Naive thymus-derived CD8-positive, alpha-beta T cell (primary cell): ENCODE measurements at regions not wholly inside any gene's neighbourhood (a gene's known extent, or its start where the extent isn't known, plus 50 kb on each side); places are given as distances from the start of the nearest gene placed in this dataset.
"Not testable (repeated sequence)": the region's sequence is repeated elsewhere in the genome, so short reads cannot be mapped to it uniquely, and the experiment has no call there.

Experiments
- ATAC-seq, 2 donors: fragments of 150-1000 bp; cut with Tn5 transposase in 1 of 2; sonication (Bioruptor Pico), chemical (Tn5 transposase) in 1 of 2; 1 replicate in 1 of 2; 2 replicates in 1 of 2; pipeline ENCODE4 v1.10.0; 2021; ENCODE audit warnings: mild to moderate bottlenecking in 2 of 2, moderate library complexity in 2 of 2
- POLR2A ChIA-PET: fragments of 350-600 bp; sonication (Branson Sonifier 250); formaldehyde crosslinking; loops from one replicate; lab custom pipeline; 2021; ENCODE audit warnings: antibody characterized with exemption; lab: Charles Lee
- DNase-seq, 10 donors: peaks; one replicate each; pipeline versions ENCODE4 v3.0.0 to v3.0.0-alpha.2; 2020 to 2022
- H3K27ac Mint-ChIP-seq, 10 donors: one replicate each; pipeline ENCODE4 v1.8.0; 2020 to 2022; ENCODE audit warnings: mild to moderate bottlenecking in 10 of 10, mixed read lengths in 10 of 10, moderate library complexity in 4 of 10, inconsistent platforms in 1 of 10
- H3K27me3 Mint-ChIP-seq, 5 donors: one replicate each; pipeline ENCODE4 v1.8.0; 2021 to 2022; ENCODE audit warnings: mixed read lengths in 5 of 5
- H3K36me3 Mint-ChIP-seq, 3 donors: one replicate each; pipeline ENCODE4 v1.8.0; 2020 to 2022; ENCODE audit warnings: mixed read lengths in 3 of 3, mild to moderate bottlenecking in 2 of 3, inconsistent platforms in 1 of 3
- H3K4me1 Mint-ChIP-seq, 4 donors: one replicate each; pipeline ENCODE4 v1.8.0; 2021 to 2022; ENCODE audit warnings: mixed read lengths in 4 of 4
- H3K4me3 Mint-ChIP-seq, 10 donors: one replicate each; pipeline ENCODE4 v1.8.0; 2020 to 2022; ENCODE audit warnings: mild to moderate bottlenecking in 10 of 10, mixed read lengths in 10 of 10, moderate library complexity in 6 of 10, inconsistent platforms in 1 of 10
- H3K9me3 Mint-ChIP-seq, 9 donors: one replicate each; pipeline ENCODE4 v1.8.0; 2020 to 2022; ENCODE audit warnings: mixed read lengths in 9 of 9, mild to moderate bottlenecking in 3 of 9, inconsistent platforms in 1 of 9, moderate library complexity in 1 of 9

DNA sequence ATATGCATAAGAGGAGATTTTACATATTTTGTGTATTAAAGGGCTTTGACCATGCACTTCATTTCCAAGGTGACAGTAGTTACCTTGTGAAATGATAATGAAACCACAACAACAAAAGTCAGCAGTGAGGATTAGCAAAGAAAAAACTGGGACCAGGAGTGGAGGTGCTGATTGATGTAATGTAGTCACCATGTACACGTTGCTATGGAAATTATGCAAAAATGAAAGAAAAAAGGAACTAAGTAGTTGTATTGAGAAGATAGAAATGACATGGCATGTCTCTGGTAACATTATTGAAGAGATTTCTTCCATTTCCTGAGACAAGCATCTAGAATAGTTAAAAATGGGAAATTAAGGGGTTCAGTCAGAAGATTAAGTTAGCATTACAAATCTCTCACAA, 171.0 kb downstream of the ANKRD30BL start:
- POLR2A ChIA-PET, H3K27me3 Mint-ChIP-seq: not testable (repeated sequence)

DNA sequence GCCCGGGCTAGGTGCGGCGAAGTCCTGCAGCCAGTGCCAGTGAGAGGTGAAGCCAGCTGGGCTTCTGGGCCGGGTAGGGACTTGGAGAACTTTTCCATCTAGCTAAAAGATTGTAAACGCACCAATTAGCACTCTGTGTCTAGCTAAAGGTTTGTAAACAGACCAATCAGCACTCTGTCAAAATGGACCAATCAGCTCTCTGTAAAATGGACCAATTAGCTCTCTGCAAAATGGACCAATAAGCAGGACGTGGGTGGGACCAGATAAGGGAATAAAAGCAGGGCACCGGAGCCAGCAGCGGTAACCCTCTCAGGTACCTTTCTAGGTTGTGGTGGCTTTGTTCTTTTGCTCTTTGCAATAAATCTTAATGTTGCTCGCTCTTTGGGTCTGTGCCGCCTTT, 195.1 kb downstream of the ANKRD30BL start:
- DNase-seq, H3K4me3 Mint-ChIP-seq, H3K36me3 Mint-ChIP-seq, H3K27me3 Mint-ChIP-seq, H3K4me1 Mint-ChIP-seq, ATAC-seq, POLR2A ChIA-PET, H3K27ac Mint-ChIP-seq: not testable (repeated sequence)
- H3K9me3 Mint-ChIP-seq = peaks cover 0 to 10% (median 0%) of the 10 kb centered on the region in 9 donors

More for the DNA sequence above, 171.0 kb downstream of the ANKRD30BL start:
- not testable (repeated sequence) for ATAC-seq, H3K9me3 Mint-ChIP-seq, H3K4me3 Mint-ChIP-seq, H3K4me1 Mint-ChIP-seq, DNase-seq, H3K27ac Mint-ChIP-seq, H3K36me3 Mint-ChIP-seq

DNA sequence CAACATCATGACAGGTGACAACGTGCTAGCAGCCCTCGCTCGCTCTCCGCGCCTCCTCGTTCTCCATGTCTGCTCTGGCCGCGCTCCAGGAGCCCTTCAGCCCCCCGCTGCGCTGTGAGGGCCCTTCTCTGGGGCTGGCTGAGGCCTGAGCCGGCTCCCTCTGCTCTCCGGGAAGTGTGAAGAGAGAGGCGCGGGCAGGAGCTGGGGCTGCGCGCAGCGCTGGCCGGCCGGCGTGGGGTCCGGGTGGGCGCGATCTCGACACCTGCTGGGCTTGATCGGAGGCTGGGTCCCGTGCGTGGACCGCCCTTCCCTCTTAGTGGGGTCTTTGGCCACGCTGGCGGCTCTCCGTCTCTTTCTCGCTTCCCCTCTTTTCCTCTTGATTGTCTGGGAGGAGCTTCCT, 195.5 kb downstream of the ANKRD30BL start:
- no peak overlapping the region for H3K27ac Mint-ChIP-seq
- H3K4me3 Mint-ChIP-seq = no peak overlapping the region
- H3K4me1 Mint-ChIP-seq = no peaks in the 10 kb centered on the region
- H3K9me3 Mint-ChIP-seq = peaks cover 0 to 13% (median 0%) of the 10 kb centered on the region in 9 donors
- no peak for DNase-seq
- H3K36me3 Mint-ChIP-seq = no peaks in the 10 kb centered on the region
- ATAC-seq = no peak
- POLR2A ChIA-PET = no interaction called here
- H3K27me3 Mint-ChIP-seq = peaks cover 0 to 4% (median 2%) of the 10 kb centered on the region in 5 donors

DNA sequence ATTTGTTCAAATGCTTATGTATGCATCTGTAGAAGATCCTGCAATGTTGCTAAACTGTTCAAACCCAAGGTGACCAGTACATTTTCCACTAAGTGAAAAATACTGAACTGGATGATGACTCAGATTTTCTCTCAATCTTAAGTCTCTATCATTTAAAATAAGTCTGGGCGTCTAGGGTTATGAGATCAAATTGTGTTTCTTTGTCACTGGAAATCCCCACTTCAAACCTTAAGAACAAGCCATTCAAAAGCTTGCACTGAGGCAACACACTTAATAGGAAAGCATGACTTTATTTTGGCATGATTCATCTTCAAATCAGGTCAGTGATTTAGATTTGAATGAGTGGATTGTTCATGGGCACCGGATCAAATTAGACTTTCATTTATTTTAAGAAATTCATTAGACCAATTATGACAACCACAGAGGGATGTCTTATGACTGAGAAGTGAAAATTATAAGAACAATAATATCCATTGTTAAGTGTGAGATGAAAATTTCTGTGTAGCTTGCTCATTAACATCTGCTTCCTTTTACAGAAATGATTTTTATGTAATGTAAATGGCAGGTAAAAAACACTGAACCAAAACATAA, 203.6 kb downstream of the ANKRD30BL start:
- ATAC-seq, H3K4me1 Mint-ChIP-seq, H3K27ac Mint-ChIP-seq, H3K36me3 Mint-ChIP-seq, POLR2A ChIA-PET, H3K4me3 Mint-ChIP-seq, DNase-seq, H3K27me3 Mint-ChIP-seq: not testable (repeated sequence)
- H3K9me3 Mint-ChIP-seq = peaks cover 0 to 13% (median 0%) of the 10 kb centered on the region in 9 donors

DNA sequence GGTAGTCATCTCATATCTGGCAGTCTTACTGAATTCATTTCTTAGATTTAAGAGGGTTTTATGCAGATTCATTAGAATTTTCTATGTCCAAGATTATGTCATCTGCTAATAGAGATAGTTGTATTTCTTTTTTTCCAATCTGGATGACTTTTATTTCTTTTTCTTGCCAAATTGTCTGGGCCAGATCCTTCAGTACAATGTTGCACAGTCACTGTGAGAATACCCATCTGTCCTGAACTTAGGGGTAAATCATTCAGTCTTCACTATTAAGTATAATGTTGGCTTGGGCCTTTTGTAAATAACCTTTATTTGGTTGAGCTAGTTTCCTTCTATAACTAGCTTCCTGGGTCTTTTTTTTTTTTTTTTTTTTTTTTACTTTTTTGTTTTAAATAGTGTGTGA, 213.1 kb downstream of the ANKRD30BL start:
- DNase-seq, H3K4me3 Mint-ChIP-seq, H3K4me1 Mint-ChIP-seq, H3K36me3 Mint-ChIP-seq, ATAC-seq, H3K27ac Mint-ChIP-seq, POLR2A ChIA-PET, H3K27me3 Mint-ChIP-seq, H3K9me3 Mint-ChIP-seq: not testable (repeated sequence)

DNA sequence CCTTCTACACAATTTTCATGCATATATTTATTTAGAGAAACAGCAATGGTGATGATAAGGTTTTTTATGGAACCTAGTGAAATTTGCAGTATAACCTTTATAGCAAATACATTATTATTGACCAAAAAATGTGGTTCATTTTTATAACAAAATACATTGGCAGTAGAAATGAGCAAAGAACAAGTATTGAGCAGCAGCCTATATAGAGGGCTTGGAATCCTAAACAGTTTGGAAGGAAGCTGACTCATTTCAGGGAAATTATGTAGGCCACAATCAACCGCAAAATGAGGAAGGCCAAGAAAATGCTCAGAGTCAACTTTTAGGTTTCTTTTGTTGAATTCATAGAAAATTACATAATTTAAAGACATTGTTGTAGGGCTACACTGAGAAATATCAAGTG, 238.5 kb downstream of the ANKRD30BL start:
- H3K36me3 Mint-ChIP-seq, H3K27ac Mint-ChIP-seq, ATAC-seq, H3K4me1 Mint-ChIP-seq, POLR2A ChIA-PET, H3K4me3 Mint-ChIP-seq, DNase-seq, H3K27me3 Mint-ChIP-seq: not testable (repeated sequence)
- peaks cover 0 to 15% (median 1%) of the 10 kb centered on the region in 9 donors for H3K9me3 Mint-ChIP-seq

DNA sequence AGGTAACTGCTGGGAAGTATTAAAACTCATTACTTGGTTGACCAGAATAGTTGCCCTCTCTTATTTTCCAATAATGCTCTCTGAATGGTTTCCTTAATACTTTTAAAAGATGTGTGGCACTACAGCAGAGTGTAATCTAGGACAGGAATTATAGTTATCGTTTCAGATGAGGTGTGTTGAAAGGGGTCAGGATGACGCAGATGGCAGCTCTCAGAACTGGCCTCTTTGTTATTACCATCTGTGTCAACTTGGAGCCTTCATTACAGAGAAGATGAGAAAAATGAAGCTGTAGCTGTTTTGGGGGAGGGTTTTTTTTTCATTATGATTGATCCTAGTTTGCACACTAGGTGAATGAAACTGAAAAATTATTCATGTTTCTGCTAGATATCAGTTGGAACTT, 238.9 kb downstream of the ANKRD30BL start:
- H3K27ac Mint-ChIP-seq, H3K4me3 Mint-ChIP-seq, H3K36me3 Mint-ChIP-seq, DNase-seq, H3K4me1 Mint-ChIP-seq, H3K27me3 Mint-ChIP-seq, POLR2A ChIA-PET, ATAC-seq: not testable (repeated sequence)
- peaks cover 0 to 10% (median 0%) of the 10 kb centered on the region in 9 donors for H3K9me3 Mint-ChIP-seq
